HG03064 (cell line): ENCODE measurements at regions not wholly inside any gene's neighbourhood (a gene's known extent, or its start where the extent isn't known, plus 50 kb on each side); places are given as distances from the start of the nearest gene placed in this dataset.
"Not testable (repeated sequence)": the region's sequence is repeated elsewhere in the genome, so short reads cannot be mapped to it uniquely, and the experiment has no call there.

Experiments used
- ATAC-seq: cut with Tn5 transposase; IDR thresholded peaks from one replicate; pipeline ENCODE4 v1.9.1; 2021; ENCODE audit warnings: low read depth; ENCODE audit not compliant: unreplicated experiment

DNA sequence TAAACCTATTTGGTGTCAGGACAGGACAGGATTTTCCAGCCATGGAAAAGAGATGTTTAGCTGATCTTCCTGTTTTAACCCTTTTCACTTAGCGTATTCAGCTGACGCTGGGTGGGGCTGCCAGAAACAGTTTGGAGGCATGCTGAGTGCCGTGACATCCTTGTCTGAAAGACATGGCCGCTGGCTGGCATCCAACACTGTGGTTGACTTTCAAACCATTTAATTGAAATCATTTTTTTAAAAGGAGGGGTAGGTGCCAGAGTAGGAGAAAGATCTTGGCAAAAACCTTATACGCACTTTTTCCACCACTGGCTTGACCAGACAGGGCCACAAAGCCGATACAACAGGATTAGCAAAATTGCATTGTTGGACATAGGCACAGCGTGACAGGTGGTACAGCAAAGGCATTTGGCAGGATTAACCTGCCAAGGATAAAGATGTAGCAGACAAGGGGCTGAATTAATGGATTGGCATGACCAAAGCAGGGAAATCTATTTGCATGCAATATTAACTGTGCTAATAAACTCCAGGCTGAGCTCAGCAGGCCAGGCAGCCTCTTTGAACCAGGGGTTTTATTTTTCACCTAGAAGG is 131.8 kb upstream of the TOPAZ1 start:
- ATAC-seq: no peak

- ATAC-seq: no peak
Measured at GRCh38 chr3:44110648-44111047, 131.0 kb upstream of the TOPAZ1 start.

DNA sequence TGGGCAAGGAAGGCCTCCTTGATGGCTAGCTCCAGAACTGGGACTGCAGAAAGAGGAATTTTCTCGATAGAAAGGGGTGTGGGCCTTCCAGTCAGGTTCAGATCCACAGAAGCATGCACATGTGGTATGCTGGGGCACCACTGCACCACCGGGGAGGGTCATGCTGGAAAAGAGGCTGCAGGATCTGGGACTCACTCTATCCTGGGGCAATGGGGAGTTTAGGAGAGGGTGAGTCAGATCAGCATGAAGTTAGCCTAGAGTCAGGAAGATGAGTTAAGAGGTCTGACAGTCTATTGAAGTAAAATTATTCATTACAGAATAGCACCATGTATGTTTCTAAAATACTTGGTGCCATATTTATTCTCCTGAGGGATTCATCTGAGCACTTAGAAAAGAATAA is 130.2 kb upstream of the TOPAZ1 start:
- no peak for ATAC-seq

- no peak for ATAC-seq
Measured at GRCh38 chr3:44114142-44114541, 127.5 kb upstream of the TOPAZ1 start.

DNA sequence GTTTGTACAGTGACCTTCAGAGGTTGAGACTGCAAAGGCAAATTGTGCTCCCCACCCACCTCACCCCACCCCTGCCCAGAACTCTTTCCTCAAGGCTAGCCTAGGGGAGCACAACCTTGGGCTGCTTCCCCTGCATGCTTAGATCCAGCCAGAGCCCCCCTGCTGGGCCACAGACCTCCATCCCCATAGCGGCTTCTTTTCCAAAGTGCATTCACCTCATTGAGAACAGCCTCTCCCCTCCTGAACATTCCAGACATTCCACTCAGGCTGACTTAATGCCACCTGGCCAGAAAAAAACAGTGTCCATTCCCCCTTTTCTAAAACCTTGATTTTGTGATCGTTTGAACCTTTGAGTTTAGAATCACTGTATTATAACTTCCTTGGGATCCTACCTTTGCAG is 124.4 kb upstream of the TOPAZ1 start:
- no peak for ATAC-seq

GRCh38 chr3:44117736-44118135 is 124.0 kb upstream of the TOPAZ1 start:
- ATAC-seq: no peak

DNA sequence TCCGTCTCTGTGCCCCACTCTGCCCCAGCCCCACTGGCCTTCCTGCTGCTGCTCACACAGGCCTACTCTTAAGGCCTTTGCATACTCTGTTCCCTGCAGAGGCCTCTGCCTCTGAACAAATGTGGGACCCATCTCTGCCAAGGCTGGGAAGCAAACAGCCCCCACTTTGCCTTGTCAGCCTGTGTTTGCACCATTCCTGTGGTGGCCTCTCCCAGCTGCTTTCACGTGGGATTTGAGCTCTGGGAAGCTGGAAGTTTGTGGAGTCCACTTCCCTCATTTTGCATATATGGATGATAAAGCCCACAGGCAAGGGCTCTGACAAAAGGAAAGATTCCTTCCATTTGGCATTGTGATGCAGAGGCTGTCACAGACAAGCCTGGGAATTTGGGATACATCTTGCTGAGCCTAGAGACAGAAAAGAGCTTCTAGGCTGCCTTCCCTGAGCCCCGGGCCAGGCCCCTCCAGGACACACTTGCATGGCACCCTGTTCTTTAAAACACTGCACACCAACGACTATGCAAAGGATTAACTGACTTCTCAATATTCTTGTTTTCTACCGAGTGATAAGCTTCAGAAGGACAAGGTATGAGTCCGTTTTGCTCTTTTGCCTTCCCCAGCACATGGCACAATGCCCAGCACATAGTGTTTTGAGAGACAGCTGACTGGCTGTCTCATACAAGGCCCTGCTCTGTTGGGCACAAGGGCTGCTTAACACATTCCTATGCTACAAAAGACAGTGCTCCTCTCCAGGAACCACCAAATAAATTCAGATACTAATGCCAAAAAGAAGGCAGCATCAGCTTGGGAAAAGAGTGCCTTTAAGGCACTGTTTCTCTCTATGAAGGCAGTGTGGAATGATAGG is 120.7 kb upstream of the TOPAZ1 start:
- no peak for ATAC-seq

DNA sequence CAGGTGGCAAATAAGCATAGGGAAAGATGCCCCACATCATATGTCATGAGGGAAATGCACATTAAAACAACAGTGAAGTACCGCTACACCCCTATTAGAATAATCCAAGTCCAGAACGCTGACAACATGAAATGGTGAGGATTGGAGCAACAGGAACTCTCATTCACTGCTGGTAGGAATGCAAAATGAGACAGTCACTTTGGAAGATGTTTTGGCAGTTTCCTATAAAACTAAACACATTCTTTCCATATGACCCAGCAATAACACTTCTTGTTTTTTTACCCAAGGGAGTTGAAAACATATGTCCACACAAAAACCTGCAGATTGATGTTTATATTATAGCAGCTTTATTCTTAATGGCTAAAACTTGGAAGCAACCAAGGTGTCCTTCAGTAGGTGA is 116.4 kb upstream of the TOPAZ1 start:
- no peak for ATAC-seq

- ATAC-seq: no peak
Measured at GRCh38 chr3:44125882-44126281, 115.8 kb upstream of the TOPAZ1 start.

GRCh38 chr3:44128057-44128775 is 113.5 kb upstream of the TOPAZ1 start:
- ATAC-seq: no peak

DNA sequence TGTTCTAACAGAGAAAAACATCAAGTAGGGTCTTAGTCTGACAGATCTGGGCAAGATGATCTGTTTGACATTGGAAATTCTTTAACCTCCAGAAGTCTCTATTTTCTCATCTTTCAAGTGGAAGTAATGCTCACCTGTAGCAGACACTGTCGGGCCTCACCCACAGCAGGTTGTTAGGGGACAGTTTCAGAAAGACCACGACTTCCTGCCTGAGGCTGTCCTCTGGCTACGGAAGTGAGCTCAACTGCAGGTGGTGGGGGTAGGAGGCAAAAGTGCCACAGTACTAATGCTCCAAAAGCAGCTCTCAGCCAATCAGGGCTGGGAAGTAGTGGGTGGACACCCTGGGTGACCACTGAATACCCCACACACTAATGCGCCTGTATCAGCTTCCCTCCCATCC is 111.4 kb upstream of the TOPAZ1 start:
- no peak for ATAC-seq

- ATAC-seq: no peak
Measured at GRCh38 chr3:44132061-44132460, 109.6 kb upstream of the TOPAZ1 start.

DNA sequence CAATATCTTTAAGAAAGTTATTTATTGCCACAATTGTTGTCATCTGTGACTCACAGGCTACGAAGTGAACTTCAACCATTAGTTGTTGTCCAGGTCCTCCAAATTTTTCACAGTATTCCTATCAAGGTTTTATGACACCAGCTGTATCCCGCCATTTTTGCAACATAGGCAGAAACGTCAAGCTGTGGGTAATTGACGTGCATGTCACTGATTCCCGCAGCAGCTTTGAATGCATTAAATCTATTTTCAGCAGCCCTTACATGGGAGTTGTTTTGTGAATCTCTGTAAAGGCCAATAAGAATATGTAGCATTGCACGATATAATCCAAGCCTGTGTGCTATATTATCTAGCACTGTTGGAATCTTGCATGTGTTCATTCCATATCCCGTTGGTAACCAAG is 109.1 kb upstream of the TOPAZ1 start:
- ATAC-seq: no peak

DNA sequence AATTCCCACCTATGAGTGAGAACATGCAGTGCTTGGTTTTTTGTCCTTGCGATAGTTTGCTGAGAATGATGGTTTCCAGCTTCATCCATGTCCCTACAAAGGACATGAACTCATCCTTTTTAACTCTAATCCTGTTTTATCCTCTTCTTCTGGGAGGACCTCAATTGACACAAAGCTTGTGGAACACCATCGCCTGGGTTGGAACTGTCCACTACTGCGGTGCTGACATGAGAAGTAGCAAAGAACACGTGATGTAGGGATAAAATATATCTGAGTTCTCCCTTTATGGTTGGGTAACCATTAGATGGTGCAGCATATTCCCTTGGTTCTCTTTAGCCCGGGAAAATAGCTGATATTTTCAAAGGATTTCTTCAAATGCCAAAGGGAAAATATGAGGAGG is 105.3 kb upstream of the TOPAZ1 start:
- no peak for ATAC-seq

GRCh38 chr3:44146073-44146472 is 95.6 kb upstream of the TOPAZ1 start:
- ATAC-seq: no peak

- ATAC-seq: no peak
Measured at GRCh38 chr3:44159696-44160300, 81.9 kb upstream of the TOPAZ1 start.

DNA sequence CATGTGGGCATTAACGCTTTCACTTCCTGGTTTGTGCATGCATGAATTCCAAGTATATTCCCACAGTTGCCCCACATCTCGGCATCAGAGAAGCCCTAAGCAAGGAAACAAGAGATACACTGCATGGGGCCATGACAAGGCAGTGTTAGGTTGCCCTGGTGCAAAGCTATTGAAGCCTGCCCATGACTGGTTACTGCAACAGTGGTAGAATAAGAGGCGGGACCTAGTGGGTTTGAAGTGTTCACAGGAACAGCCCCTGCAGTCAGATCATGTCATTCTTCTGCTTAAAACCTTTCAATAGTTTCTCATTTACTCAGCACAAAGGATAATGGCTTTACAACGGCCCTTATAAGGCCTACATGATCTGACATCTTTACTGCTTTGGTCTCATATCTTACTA is 80.9 kb upstream of the TOPAZ1 start:
- no peak for ATAC-seq

DNA sequence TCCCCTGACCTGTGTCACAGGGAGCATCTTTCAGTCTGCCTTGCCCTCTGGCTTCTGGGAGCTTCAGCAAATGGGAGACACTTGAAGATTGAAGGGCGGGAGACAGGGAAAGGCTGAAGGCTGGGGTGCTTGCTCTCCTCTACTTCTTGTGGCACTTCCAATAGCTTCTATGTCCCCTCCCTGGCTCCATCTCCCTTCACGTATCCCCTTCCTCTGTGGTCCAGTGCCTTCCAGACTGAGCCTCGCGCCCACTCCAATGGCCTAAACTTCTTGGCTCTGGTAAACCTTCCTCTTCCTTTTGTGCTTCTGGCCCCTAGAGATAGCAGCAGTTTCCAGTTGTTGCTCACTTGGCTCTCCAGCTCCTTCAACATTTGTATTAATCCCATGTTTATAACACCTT is 69.8 kb upstream of the TOPAZ1 start:
- ATAC-seq: no peak

DNA sequence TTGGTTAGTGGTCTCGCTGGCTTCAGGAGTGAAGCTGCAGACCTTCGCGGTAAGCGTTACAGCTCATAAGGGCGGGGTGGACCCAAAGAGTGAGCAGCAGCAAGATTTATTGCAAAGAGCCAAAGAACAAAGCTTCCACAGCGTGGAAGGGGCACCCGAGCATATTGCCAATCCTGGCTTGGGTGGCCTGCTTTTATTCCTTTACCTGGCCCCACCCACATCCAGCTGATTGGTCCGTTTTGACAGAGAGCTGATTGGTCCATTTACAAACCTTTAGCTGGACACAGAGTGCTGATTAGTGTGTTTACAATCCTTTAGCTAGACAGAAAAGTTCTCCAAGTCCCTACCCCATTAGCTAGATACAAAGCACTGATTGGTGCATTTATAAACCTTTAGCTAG is 69.0 kb upstream of the TOPAZ1 start:
- not testable (repeated sequence) for ATAC-seq

DNA sequence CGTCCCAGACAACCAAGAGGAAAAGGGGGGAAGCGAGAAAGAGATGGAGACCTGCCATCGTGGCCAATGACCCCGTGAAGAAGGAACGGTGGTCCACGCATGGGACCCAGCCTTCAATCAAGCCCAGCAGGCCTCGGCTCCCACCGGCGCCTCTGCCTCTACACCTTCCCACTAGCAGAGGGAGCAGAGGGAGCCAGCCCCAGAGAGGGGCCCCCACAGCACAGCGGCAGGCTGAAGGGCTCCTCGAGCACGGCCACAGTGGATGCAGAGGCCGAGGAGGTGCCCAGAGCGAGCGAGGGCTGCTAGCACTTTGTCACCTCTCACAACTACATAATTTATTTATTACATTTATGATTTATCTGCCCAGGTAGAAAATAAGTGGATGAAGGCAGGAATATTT is 68.4 kb upstream of the TOPAZ1 start:
- ATAC-seq: no peak

GRCh38 chr3:44175070-44175469 is 66.6 kb upstream of the TOPAZ1 start:
- ATAC-seq: no peak
